ENCODE measurements at regions not wholly inside any gene's neighbourhood (a gene's known extent, or its start where the extent isn't known, plus 50 kb on each side); places are given as distances from the start of the nearest gene placed in this dataset.

GRCh38 chr11:122422682-122423081, 232.8 kb upstream of the UBASH3B start:
- no peak for TF ChIP-seq CTCF (conservative IDR thresholded peaks at IDR 0.05; ENCODE audit: low read depth, low read length)
- TF ChIP-seq USF2 (IDR thresholded peaks at IDR 0.05; ENCODE audit: low read depth, low read length) = no peak
- TF ChIP-seq MAFK (IDR thresholded peaks at IDR 0.05; ENCODE audit: low read depth, low read length) = no peak
- no peak for TF ChIP-seq POLR2A (IDR thresholded peaks at IDR 0.05; ENCODE audit: low read depth, low read length)
- TF ChIP-seq CEBPB (IDR thresholded peaks at IDR 0.05; ENCODE audit: low read depth, low read length) = no peak
- TF ChIP-seq BHLHE40 (IDR thresholded peaks at IDR 0.05; ENCODE audit: low read depth, low read length) = no peak
- no peak for TF ChIP-seq RAD21 (IDR thresholded peaks at IDR 0.05; ENCODE audit: low read length)
- no peak for TF ChIP-seq CHD1 (IDR thresholded peaks at IDR 0.05; ENCODE audit: low read depth, low read length)
